ENCODE measurements at regions not wholly inside any gene's neighbourhood (a gene's known extent, or its start where the extent isn't known, plus 50 kb on each side); places are given as distances from the start of the nearest gene placed in this dataset.

- Mint-ChIP-seq H3K4me3 (ENCODE audit: unreplicated experiment) (no peak overlapping the region), H3K9me3 (ENCODE audit: unreplicated experiment) (no peaks in the 10 kb centered on the region), H3K4me1 (ENCODE audit: low read depth, unreplicated experiment) (no peaks in the 10 kb centered on the region), H3K27ac (ENCODE audit: unreplicated experiment) (no peak overlapping the region), H3K27me3 (ENCODE audit: insufficient read depth, unreplicated experiment) (peaks cover 2% of the 10 kb centered on the region), H3K36me3 (ENCODE audit: insufficient read depth, unreplicated experiment) (no peaks in the 10 kb centered on the region)
- Histone ChIP-seq H3K9me3 (no peaks in the 10 kb centered on the region), H3K4me1 (no peaks in the 10 kb centered on the region), H3K4me3 (ENCODE audit: low read depth, low read length) (no peak overlapping the region), H3K27me3 (replicated peaks; ENCODE audit: control insufficient read depth, insufficient read depth, low read length) (no peaks in the 10 kb centered on the region), H3K36me3 (ENCODE audit: control insufficient read depth, insufficient read depth, low read length) (no peaks in the 10 kb centered on the region)
- intact Hi-C loops (cut with micrococcal nuclease; ENCODE audit: unreplicated experiment) = no loop called here
- BruUV-seq (replicated peaks) = no TSS peak
- POLR2A ChIA-PET = no interaction called here
- CTCF ChIA-PET = no interaction called here
- no peak for DNase-seq
- TF ChIP-seq CTCF (IDR thresholded peaks at IDR 0.05; ENCODE audit: insufficient read depth in 1 of 2, low read depth in 1 of 2, low read length in 1 of 2, severe bottlenecking in 1 of 2, unreplicated experiment in 1 of 2) = no peak
Measured at GRCh38 chr18:1353025-1353424, 448.4 kb downstream of the ADCYAP1 start.

DNA sequence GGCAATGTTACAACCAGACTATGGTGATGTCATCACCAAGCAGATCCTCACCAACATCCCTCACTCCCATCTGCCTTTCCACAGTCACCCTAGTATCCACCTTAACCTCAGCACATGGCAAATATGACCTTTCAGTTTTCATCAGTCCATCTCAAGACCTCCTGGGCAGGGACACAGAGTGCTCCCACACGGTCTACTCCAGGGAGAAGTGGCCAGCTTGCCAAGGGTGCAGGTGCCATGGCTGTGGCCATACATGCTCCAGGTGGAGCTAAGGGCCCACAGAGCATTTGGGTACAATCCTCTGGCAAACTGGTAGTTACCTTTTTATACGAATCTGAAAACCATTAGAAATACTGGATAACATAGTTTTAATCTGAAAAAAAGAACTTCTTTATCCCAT, 453.1 kb downstream of the ADCYAP1 start:
- ChIA-PET CTCF (no interaction called here), POLR2A (no interaction called here)
- no peak overlapping the region for H3K27ac Mint-ChIP-seq (ENCODE audit: unreplicated experiment)
- H3K27me3 Mint-ChIP-seq (ENCODE audit: insufficient read depth, unreplicated experiment) = peaks cover 2% of the 10 kb centered on the region
- DNase-seq = no peak
- Histone ChIP-seq H3K9me3 (no peaks in the 10 kb centered on the region), H3K27me3 (replicated peaks; ENCODE audit: control insufficient read depth, insufficient read depth, low read length) (no peaks in the 10 kb centered on the region), H3K36me3 (ENCODE audit: control insufficient read depth, insufficient read depth, low read length) (no peaks in the 10 kb centered on the region), H3K4me3 (ENCODE audit: low read depth, low read length) (no peak overlapping the region), H3K4me1 (no peaks in the 10 kb centered on the region)
- no peaks in the 10 kb centered on the region for H3K36me3 Mint-ChIP-seq (ENCODE audit: insufficient read depth, unreplicated experiment)
- no peak for TF ChIP-seq CTCF (IDR thresholded peaks at IDR 0.05; ENCODE audit: insufficient read depth in 1 of 2, low read depth in 1 of 2, low read length in 1 of 2, severe bottlenecking in 1 of 2, unreplicated experiment in 1 of 2)
- BruUV-seq (replicated peaks) = no TSS peak
- H3K4me3 Mint-ChIP-seq (ENCODE audit: unreplicated experiment) = no peak overlapping the region
- intact Hi-C loops (cut with micrococcal nuclease; ENCODE audit: unreplicated experiment) = no loop called here
- no peaks in the 10 kb centered on the region for H3K9me3 Mint-ChIP-seq (ENCODE audit: unreplicated experiment)
- no peaks in the 10 kb centered on the region for H3K4me1 Mint-ChIP-seq (ENCODE audit: low read depth, unreplicated experiment)

- intact Hi-C loops (cut with micrococcal nuclease; ENCODE audit: unreplicated experiment) = no loop called here
- no peaks in the 10 kb centered on the region for H3K9me3 Mint-ChIP-seq (ENCODE audit: unreplicated experiment)
- H3K4me3 ChIP-seq (ENCODE audit: low read depth, low read length) = no peak overlapping the region
- no peak for TF ChIP-seq CTCF (IDR thresholded peaks at IDR 0.05; ENCODE audit: insufficient read depth in 1 of 2, low read depth in 1 of 2, low read length in 1 of 2, severe bottlenecking in 1 of 2, unreplicated experiment in 1 of 2)
- no TSS peak for BruUV-seq (replicated peaks)
- no peak overlapping the region for H3K27ac Mint-ChIP-seq (ENCODE audit: unreplicated experiment)
- DNase-seq = no peak
- H3K36me3 Mint-ChIP-seq (ENCODE audit: insufficient read depth, unreplicated experiment) = no peaks in the 10 kb centered on the region
- peaks cover 2% of the 10 kb centered on the region for H3K27me3 Mint-ChIP-seq (ENCODE audit: insufficient read depth, unreplicated experiment)
- H3K4me3 Mint-ChIP-seq (ENCODE audit: unreplicated experiment) = no peak overlapping the region
- H3K36me3 ChIP-seq (ENCODE audit: control insufficient read depth, insufficient read depth, low read length) = no peaks in the 10 kb centered on the region
- POLR2A ChIA-PET = no interaction called here
- CTCF ChIA-PET = no interaction called here
- H3K4me1 ChIP-seq = no peaks in the 10 kb centered on the region
- H3K27me3 ChIP-seq (replicated peaks; ENCODE audit: control insufficient read depth, insufficient read depth, low read length) = no peaks in the 10 kb centered on the region
- H3K9me3 ChIP-seq = no peaks in the 10 kb centered on the region
- H3K4me1 Mint-ChIP-seq (ENCODE audit: low read depth, unreplicated experiment) = no peaks in the 10 kb centered on the region
Measured at GRCh38 chr18:1361936-1362335, 457.3 kb downstream of the ADCYAP1 start.

Data from Caco-2 (cell line).